Erythroblast (primary cell): ENCODE measurements at regions not wholly inside any gene's neighbourhood (a gene's known extent, or its start where the extent isn't known, plus 50 kb on each side); places are given as distances from the start of the nearest gene placed in this dataset.

Experiments
- GATA1 ChIP-seq: IDR thresholded peaks from 2 replicates; pipeline ENCODE4 v1.6.1; 2011; ENCODE audit warnings: low read depth, mild to moderate bottlenecking, control low read depth, low read length, moderate library complexity
- POLR2A ChIP-seq: IDR thresholded peaks from 2 replicates; pipeline ENCODE4 v1.6.1; 2011; ENCODE audit warnings: mild to moderate bottlenecking, low read length

DNA sequence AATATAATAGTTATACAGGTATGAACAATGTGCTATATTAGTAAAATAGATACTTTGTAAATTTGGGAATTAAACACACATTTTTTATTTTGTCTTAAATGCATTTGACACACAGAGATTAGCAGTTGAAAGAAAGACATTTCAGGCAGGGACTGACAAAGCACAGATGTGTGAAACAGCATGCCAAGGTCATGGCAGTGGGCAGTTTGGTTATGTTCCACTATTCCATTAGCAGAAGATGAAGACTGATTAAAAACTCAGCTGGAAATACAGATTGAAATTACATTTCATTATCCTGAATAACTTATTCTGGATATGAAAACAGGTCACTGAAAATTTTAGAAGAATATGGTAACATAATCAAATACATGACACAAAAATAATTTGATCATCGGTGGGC lies 669.8 kb upstream of the LRFN5 start:
- TF ChIP-seq POLR2A: no peak
- TF ChIP-seq GATA1: no peak
